GM12872 (cell line): ENCODE measurements at regions not wholly inside any gene's neighbourhood (a gene's known extent, or its start where the extent isn't known, plus 50 kb on each side); places are given as distances from the start of the nearest gene placed in this dataset.

ENCODE experiments used
- TF ChIP-seq, protein P1 (sequence below): IDR thresholded peaks from 3 replicates; pipeline ENCODE4 v1.5.1; 2011; ENCODE audit warnings: low read depth, mild to moderate bottlenecking, low read length, moderate library complexity; ENCODE audit not compliant: insufficient read depth

DNA sequence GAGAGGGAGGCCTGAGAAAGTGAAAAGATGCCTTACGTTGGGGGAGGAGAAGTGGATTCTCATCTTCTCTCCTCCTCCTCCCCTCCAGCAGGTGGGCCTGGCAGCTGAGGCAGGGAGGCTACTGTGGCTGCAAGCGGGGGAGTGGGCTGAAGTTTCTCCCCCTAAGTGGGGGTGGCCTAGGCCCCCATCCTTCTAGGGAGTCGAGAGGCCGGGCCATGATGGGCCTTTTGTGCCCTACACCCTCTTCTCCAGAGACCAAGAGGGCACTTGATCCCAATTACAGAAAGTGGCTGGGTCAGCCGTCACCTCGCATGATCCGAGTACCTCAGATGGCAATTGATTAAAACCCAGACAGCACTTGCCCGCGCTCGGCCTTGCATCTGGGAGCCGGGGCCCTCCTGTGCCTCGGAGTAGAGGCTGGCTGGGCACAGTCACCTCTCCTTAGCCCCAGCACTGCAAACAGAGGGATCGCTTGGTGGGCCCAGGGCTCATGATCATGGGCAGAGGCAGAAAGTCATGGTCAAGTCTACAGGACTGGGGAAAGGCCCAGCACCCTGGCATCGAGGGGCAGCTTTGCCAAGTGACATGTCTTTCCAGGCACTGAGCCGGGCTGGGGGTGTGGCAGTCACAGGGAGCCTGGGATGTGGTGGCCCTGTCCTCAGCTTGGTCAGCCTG is 78.3 kb downstream of the IRX5 start:
- TF ChIP-seq, protein P1, sequence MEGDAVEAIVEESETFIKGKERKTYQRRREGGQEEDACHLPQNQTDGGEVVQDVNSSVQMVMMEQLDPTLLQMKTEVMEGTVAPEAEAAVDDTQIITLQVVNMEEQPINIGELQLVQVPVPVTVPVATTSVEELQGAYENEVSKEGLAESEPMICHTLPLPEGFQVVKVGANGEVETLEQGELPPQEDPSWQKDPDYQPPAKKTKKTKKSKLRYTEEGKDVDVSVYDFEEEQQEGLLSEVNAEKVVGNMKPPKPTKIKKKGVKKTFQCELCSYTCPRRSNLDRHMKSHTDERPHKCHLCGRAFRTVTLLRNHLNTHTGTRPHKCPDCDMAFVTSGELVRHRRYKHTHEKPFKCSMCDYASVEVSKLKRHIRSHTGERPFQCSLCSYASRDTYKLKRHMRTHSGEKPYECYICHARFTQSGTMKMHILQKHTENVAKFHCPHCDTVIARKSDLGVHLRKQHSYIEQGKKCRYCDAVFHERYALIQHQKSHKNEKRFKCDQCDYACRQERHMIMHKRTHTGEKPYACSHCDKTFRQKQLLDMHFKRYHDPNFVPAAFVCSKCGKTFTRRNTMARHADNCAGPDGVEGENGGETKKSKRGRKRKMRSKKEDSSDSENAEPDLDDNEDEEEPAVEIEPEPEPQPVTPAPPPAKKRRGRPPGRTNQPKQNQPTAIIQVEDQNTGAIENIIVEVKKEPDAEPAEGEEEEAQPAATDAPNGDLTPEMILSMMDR: no peak

- TF ChIP-seq, protein P1: no peak
These were observed 78.9 kb downstream of the IRX5 start for GRCh38 chr16:55009581-55009980.

DNA sequence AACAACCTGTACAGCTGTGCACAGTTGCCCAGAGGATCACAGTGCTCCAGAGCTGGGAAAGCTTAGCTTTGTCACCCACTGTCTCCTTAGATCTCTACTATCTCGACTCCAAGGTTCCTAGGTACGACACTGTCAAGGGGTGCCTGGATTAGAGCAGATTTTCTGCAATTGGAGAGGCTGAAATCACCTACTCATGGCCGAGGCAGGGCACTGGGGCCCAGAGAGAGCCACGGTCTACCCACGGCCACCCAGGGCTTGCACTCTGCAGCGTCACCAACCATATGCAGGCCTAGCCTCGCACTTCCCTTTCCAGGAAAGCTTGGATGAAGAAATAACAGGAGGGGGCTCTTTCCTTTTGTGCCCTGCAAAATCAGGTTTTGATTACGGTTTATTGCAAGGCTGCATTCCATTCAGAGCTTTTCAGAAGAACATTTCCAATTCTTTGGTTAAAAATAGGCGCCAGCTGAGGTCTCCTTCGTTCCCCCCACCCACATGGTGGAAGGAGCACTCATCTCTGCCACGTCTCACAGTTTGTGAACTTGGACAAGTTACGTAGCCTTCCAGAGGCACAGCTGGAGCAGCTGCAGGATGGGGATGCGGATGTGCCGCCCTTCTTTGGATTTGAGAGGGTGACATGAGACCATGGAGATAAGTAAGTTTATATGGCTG is 80.0 kb downstream of the IRX5 start:
- TF ChIP-seq, protein P1: no peak

DNA sequence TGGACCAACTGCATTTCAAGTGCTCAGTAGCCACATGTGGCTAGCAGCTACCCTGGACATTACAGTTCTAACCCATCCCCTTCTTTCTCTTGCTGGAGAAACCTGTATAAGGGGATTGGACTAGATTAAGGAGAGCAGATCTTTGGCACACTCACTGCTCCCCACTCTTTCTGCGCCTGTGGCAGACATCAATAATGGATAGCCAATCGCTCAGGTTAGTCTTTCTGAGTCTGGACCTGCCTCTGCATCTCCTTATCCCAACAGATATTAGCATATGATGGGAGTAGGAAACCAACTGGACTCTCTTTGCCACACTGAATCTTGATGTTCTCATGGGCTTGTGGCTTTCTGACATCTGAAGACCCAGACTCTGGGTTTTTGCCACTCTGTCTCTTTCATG is 81.7 kb downstream of the IRX5 start:
- TF ChIP-seq, protein P1: no peak

- TF ChIP-seq, protein P1: no peak
These were observed 82.1 kb downstream of the IRX5 start for GRCh38 chr16:55012793-55013192.

DNA sequence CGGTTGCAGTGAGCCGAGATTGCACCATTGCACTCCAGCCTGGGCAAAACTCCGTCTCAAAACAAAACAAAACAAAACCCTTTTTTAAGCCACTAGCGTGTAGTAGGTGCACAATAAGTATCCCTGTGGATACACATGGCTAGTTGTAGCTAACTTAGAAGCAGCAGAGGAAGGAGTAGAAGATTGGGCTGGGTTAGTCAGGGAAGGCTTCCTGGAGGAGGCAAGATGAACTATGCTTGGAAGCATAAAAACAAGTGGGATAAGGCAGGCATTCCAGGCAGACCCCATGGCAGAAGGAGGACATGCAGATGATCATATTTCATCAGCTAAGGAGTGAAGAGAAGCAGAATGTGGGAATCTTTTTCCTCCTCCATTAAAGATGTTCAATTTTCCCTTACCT is 83.4 kb downstream of the IRX5 start:
- TF ChIP-seq, protein P1: no peak

DNA sequence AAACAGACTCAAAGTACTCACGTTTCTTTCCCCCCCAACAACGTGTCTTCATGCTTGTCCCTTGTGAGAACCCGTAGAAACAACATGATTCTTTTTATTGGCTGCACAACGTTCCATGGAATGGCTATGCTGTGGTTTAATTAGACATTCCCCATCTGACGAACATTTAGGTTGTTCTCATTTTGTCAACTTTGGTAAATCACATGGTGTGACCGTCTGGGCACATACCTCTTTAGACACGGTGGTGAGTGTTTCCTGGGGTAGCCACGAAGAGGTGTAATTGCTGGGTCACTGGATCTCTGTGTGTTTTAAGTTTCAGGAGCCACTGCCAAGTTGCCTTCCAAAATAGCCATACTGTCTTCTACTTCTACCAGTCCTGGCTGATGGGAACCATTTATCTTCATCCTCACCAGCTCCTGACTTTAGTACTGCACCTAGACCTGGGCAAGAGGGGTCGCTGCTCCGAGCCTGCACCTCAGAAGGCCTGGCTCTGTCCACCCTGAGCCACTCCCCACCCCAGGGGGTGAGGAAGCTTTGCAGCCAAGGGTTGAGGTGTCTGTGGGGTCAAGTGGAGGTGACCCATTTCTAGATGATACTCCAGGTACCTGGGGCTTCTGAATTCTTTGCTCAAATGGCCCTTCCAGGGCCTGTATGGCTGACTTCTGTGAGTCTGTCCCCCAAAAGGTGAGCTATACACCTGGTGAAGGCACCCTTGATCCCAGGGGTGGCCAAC is 84.7 kb downstream of the IRX5 start:
- TF ChIP-seq, protein P1: no peak
